IMR-90 (cell line): ENCODE measurements at regions not wholly inside any gene's neighbourhood (a gene's known extent, or its start where the extent isn't known, plus 50 kb on each side); places are given as distances from the start of the nearest gene placed in this dataset.

Experiments
- ATAC-seq: fragments of 200-7000 bp; cut with Tn5 transposase; 2 replicates; pipeline ENCODE4 v1.9.1; 2020; ENCODE audit warnings: low read depth, mild to moderate bottlenecking, moderate library complexity
- BruUV-seq: library from RNA; stranded (reverse); fragments of 400-500 nt; replicated peaks from 2 replicates; lab custom pipeline; 2021; lab: Mats Ljungman, UMichigan
- CTCF ChIA-PET: fragments of 300-600 bp; formaldehyde crosslinking; extraction: SDS; loops from one replicate; lab custom pipeline; 2021; ENCODE audit warnings: antibody characterized with exemption; lab: Yijun Ruan, JAX
- POLR2A ChIA-PET: fragments of 300-600 bp; sonication (Branson Sonifier 250); formaldehyde crosslinking; loops from one replicate; lab custom pipeline; 2022; ENCODE audit warnings: antibody characterized with exemption; ENCODE audit not compliant: unreplicated experiment; lab: Charles Lee
- DNase-seq: peaks from one replicate; pipeline ENCODE4 v3.0.0; 2013
- H2AFZ ChIP-seq: replicated peaks from 2 replicates; pipeline ENCODE3; 2013; ENCODE audit warnings: low read length, mild to moderate bottlenecking; ENCODE audit not compliant: poor library complexity
- H2AK5ac ChIP-seq: 2 replicates; pipeline ENCODE4 v1.6.1; 2013; ENCODE audit warnings: low read depth, low read length, inconsistent platforms
- H2AK9ac ChIP-seq: replicated peaks from 2 replicates; pipeline ENCODE3; 2013; ENCODE audit warnings: mild to moderate bottlenecking, low read depth, low read length, moderate library complexity; ENCODE audit not compliant: poor library complexity
- H2BK120ac ChIP-seq: 2 replicates; pipeline ENCODE4 v1.6.1; 2013; ENCODE audit warnings: low read depth, low read length, inconsistent platforms
- H2BK15ac ChIP-seq: 3 replicates; pipeline ENCODE4 v1.6.1; 2013; ENCODE audit warnings: low read depth, low read length, inconsistent platforms
- H2BK20ac ChIP-seq: 2 replicates; pipeline ENCODE4 v1.6.1; 2013; ENCODE audit warnings: low read depth, mild to moderate bottlenecking, inconsistent platforms, low read length, moderate library complexity
- H2BK5ac ChIP-seq: 2 replicates; pipeline ENCODE4 v1.6.1; 2013; ENCODE audit warnings: mild to moderate bottlenecking, low read depth, low read length, inconsistent platforms; ENCODE audit not compliant: poor library complexity, severe bottlenecking
- H3K14ac ChIP-seq: replicated peaks from 2 replicates; pipeline ENCODE4 v1.6.1; 2013; ENCODE audit warnings: low read depth, low read length, inconsistent platforms
- H3K18ac ChIP-seq: 2 replicates; pipeline ENCODE4 v1.6.1; 2013; ENCODE audit warnings: low read depth, low read length, control low read depth
- H3K23ac ChIP-seq: 2 replicates; pipeline ENCODE4 v1.6.1; 2013; ENCODE audit warnings: low read depth, low read length, inconsistent platforms
- H3K27ac ChIP-seq: 2 replicates; pipeline ENCODE4 v1.5.1; 2013; ENCODE audit warnings: mild to moderate bottlenecking, control low read depth, low read length; ENCODE audit not compliant: insufficient read depth
- H3K27me3 ChIP-seq: 2 replicates; pipeline ENCODE4 v1.6.1; 2013; ENCODE audit warnings: low read length; ENCODE audit not compliant: control insufficient read depth, insufficient read depth
- H3K36me3 ChIP-seq: 2 replicates; pipeline ENCODE4 v1.6.1; 2013; ENCODE audit warnings: low read length, mixed read lengths; ENCODE audit not compliant: control insufficient read depth, insufficient read depth
- H3K4ac ChIP-seq: 2 replicates; pipeline ENCODE4 v1.6.1; 2013; ENCODE audit warnings: low read depth, low read length, inconsistent platforms
- H3K4me1 ChIP-seq: 2 replicates; pipeline ENCODE4 v1.6.1; 2013; ENCODE audit warnings: low read length, mixed read lengths; ENCODE audit not compliant: control insufficient read depth, insufficient read depth
- H3K4me2 ChIP-seq: 2 replicates; pipeline ENCODE4 v1.6.1; 2013; ENCODE audit warnings: low read depth, mild to moderate bottlenecking, control low read depth, low read length, moderate library complexity
- H3K4me3 ChIP-seq: 2 replicates; pipeline ENCODE4 v1.5.1; 2013; ENCODE audit warnings: low read depth, mild to moderate bottlenecking, control low read depth, low read length, moderate library complexity; ENCODE audit not compliant: insufficient read depth
- H3K56ac ChIP-seq: 2 replicates; pipeline ENCODE4 v1.6.1; 2013; ENCODE audit warnings: low read length, inconsistent platforms; ENCODE audit not compliant: insufficient read depth; ENCODE audit errors: extremely low read depth
- H3K79me1 ChIP-seq, 2 experiments: 2 replicates each; pipeline ENCODE4 v1.6.1; 2013; ENCODE audit warnings: low read length in 2 of 2, inconsistent platforms in 1 of 2, low read depth in 1 of 2
- H3K9ac ChIP-seq: 2 replicates; pipeline ENCODE4 v1.6.1; 2013; ENCODE audit warnings: low read depth, low read length, control low read depth
- H3K9me1 ChIP-seq: 2 replicates; pipeline ENCODE4 v1.6.1; 2013; ENCODE audit warnings: low read length, inconsistent platforms; ENCODE audit not compliant: insufficient read depth
- H3K9me3 ChIP-seq: 2 replicates; pipeline ENCODE4 v1.6.1; 2013; ENCODE audit warnings: low read length; ENCODE audit not compliant: control insufficient read depth, insufficient read depth
- H4K20me1 ChIP-seq: 2 replicates; pipeline ENCODE4 v1.6.1; 2013; ENCODE audit warnings: low read length, inconsistent platforms; ENCODE audit not compliant: insufficient read depth
- H4K5ac ChIP-seq: 2 replicates; pipeline ENCODE4 v1.6.1; 2013; ENCODE audit warnings: mild to moderate bottlenecking, low read depth, low read length, control low read depth
- H4K8ac ChIP-seq, 2 experiments: 2 replicates each; pipeline ENCODE4 v1.6.1; 2013; ENCODE audit warnings: low read depth in 2 of 2, low read length in 2 of 2, control low read depth in 1 of 2, inconsistent platforms in 1 of 2
- H4K91ac ChIP-seq: 2 replicates; pipeline ENCODE4 v1.6.1; 2013; ENCODE audit warnings: low read depth, low read length, inconsistent platforms; ENCODE audit not compliant: insufficient read depth
- BHLHE40 ChIP-seq: fragments of 150-350 bp; IDR thresholded peaks from 2 replicates; pipeline ENCODE4 v1.6.1; 2016; ENCODE audit warnings: mild to moderate bottlenecking, low read depth, low read length
- CEBPB ChIP-seq: IDR thresholded peaks from 2 replicates; pipeline ENCODE4 v1.6.1; 2012; ENCODE audit warnings: low read depth, low read length, improper control_type of control experiment
- CHD1 ChIP-seq: IDR thresholded peaks from 2 replicates; pipeline ENCODE4 v1.6.1; 2012; ENCODE audit warnings: low read depth, low read length, improper control_type of control experiment
- FOS ChIP-seq: fragments of 150-350 bp; IDR thresholded peaks from 2 replicates; pipeline ENCODE4 v1.6.1; 2016; ENCODE audit warnings: low read depth, low read length
- MAZ ChIP-seq: IDR thresholded peaks from 2 replicates; pipeline ENCODE4 v1.6.1; 2012; ENCODE audit warnings: low read depth, mild to moderate bottlenecking, low read length, improper control_type of control experiment, moderate library complexity, borderline replicate concordance
- MXI1 ChIP-seq: IDR thresholded peaks from 2 replicates; pipeline ENCODE4 v1.6.1; 2012; ENCODE audit warnings: low read depth, mild to moderate bottlenecking, low read length, moderate library complexity, borderline replicate concordance
- NFE2L2 ChIP-seq: fragments of 150-350 bp; IDR thresholded peaks from 2 replicates; pipeline ENCODE4 v1.6.1; 2016; ENCODE audit warnings: low read depth, mild to moderate bottlenecking, low read length
- RAD21 ChIP-seq: IDR thresholded peaks from 2 replicates; pipeline ENCODE4 v1.6.1; 2012; ENCODE audit warnings: low read length, improper control_type of control experiment
- RCOR1 ChIP-seq: IDR thresholded peaks from 2 replicates; pipeline ENCODE4 v1.6.1; 2012; ENCODE audit warnings: mild to moderate bottlenecking, low read length, improper control_type of control experiment; ENCODE audit not compliant: insufficient replicate concordance
- RFX5 ChIP-seq: IDR thresholded peaks from 2 replicates; pipeline ENCODE4 v1.8.0; 2012; ENCODE audit warnings: low read depth, mild to moderate bottlenecking, low read length, moderate library complexity
- SMC3 ChIP-seq: fragments of 150-350 bp; IDR thresholded peaks from 2 replicates; pipeline ENCODE4 v1.6.1; 2016; ENCODE audit warnings: low read depth, mild to moderate bottlenecking, antibody characterized with exemption, low read length, moderate library complexity
- WGBS, 2 experiments: methylation state at CpG; one replicate each; pipeline versions ENCODE4 v1.1.5 to v1.1.7; 2013; ENCODE audit warnings: missing lambda C conversion rate in 2 of 2; ENCODE audit not compliant: insufficient read length in 1 of 2; ENCODE audit errors: extremely low coverage in 2 of 2; 5-methylcytosine and 5-hydroxymethylcytosine counted together
- dilution Hi-C: fragments of 300-500 bp; cut with HindIII; formaldehyde crosslinking; loops from one replicate; pipeline ENCODE4 v1.14.3; 2018; ENCODE audit warnings: low sequenced_read_pairs; ENCODE audit not compliant: unreplicated experiment
- in situ Hi-C: fragments of 300-500 bp; cut with MboI; formaldehyde crosslinking; loops from 3 replicates; pipeline ENCODE4 v1.14.3; 2019; ENCODE audit warnings: low sequenced_read_pairs, inconsistent platforms, mixed read lengths
- intact Hi-C: fragments of 100-400 bp; cut with micrococcal nuclease; formaldehyde crosslinking; loops from 2 replicates; pipeline ENCODE4 v1.10.0; 2022
- TF ChIP-seq, protein P1 (sequence below): fragments of 150-350 bp; IDR thresholded peaks from 2 replicates; pipeline ENCODE4 v1.6.1; 2017; ENCODE audit warnings: mild to moderate bottlenecking, antibody characterized with exemption, low read length, low read depth
- TF ChIP-seq, protein P2 (sequence below): conservative IDR thresholded peaks from 2 replicates; pipeline ENCODE4 v1.5.1; 2012; ENCODE audit warnings: mild to moderate bottlenecking, low read depth, low read length, improper control_type of control experiment
- TF ChIP-seq, protein P3 (sequence below): fragments of 150-350 bp; IDR thresholded peaks from 2 replicates; pipeline ENCODE4 v1.6.1; 2016; ENCODE audit warnings: low read depth, mild to moderate bottlenecking, low read length, moderate library complexity, borderline replicate concordance

GRCh38 chr11:15616130-15617105, 501.7 kb downstream of the INSC start:
- no TSS peak for BruUV-seq
- H3K4me2 ChIP-seq, result no peak overlapping the region
- POLR2A ChIA-PET, result no interaction called here
- H4K91ac ChIP-seq, result no peak overlapping the region
- WGBS, 2 experiments, result 56% methylated on average over 3 of the region's 13 CpGs; no CpG with 5 or more reads in 1 of the 2 experiments
- no peaks in the 10 kb centered on the region; the same call in 1 of the 2 replicates for H3K4me1 ChIP-seq
- no peak overlapping the region for H4K5ac ChIP-seq
- in situ Hi-C loops (no loop called here), dilution Hi-C loops (no loop called here), intact Hi-C loops (no loop called here)
- H2AFZ ChIP-seq, result no peak overlapping the region
- H4K20me1 ChIP-seq, result no peaks in the 10 kb centered on the region
- no peak overlapping the region for H2BK20ac ChIP-seq
- no peak overlapping the region for H2AK5ac ChIP-seq
- CTCF ChIA-PET, result no interaction called here
- H3K27ac ChIP-seq, result no peak overlapping the region
- no peak for DNase-seq
- no peak overlapping the region for H2BK15ac ChIP-seq
- no peak for ATAC-seq
- H3K36me3 ChIP-seq, result no peaks in the 10 kb centered on the region
- no peak overlapping the region for H2AK9ac ChIP-seq
- H3K4me3 ChIP-seq, result no peak overlapping the region
- H3K14ac ChIP-seq, result no peak overlapping the region
- H2BK5ac ChIP-seq, result no peak overlapping the region
- no peaks in the 10 kb centered on the region for H3K79me1 ChIP-seq
- no peak overlapping the region for H3K23ac ChIP-seq
- no peak overlapping the region for H4K8ac ChIP-seq
- no peak overlapping the region for H3K9ac ChIP-seq
- no peak overlapping the region for H3K18ac ChIP-seq
- H3K4ac ChIP-seq, result no peak overlapping the region
- H2BK120ac ChIP-seq, result no peak overlapping the region
- no peaks in the 10 kb centered on the region for H3K9me1 ChIP-seq
- no peak overlapping the region for H3K56ac ChIP-seq
- no peaks in the 10 kb centered on the region for H3K9me3 ChIP-seq
- peaks cover 26% of the 10 kb centered on the region for H3K27me3 ChIP-seq
- TF ChIP-seq, protein P1, sequence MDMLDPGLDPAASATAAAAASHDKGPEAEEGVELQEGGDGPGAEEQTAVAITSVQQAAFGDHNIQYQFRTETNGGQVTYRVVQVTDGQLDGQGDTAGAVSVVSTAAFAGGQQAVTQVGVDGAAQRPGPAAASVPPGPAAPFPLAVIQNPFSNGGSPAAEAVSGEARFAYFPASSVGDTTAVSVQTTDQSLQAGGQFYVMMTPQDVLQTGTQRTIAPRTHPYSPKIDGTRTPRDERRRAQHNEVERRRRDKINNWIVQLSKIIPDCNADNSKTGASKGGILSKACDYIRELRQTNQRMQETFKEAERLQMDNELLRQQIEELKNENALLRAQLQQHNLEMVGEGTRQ, result no peak
- TF ChIP-seq RCOR1 (no peak), RAD21 (no peak), BHLHE40 (no peak), FOS (no peak), CEBPB (no peak), CHD1 (no peak), MXI1 (no peak), MAZ (no peak), SMC3 (no peak), NFE2L2 (no peak), RFX5 (no peak)
- TF ChIP-seq, protein P2, sequence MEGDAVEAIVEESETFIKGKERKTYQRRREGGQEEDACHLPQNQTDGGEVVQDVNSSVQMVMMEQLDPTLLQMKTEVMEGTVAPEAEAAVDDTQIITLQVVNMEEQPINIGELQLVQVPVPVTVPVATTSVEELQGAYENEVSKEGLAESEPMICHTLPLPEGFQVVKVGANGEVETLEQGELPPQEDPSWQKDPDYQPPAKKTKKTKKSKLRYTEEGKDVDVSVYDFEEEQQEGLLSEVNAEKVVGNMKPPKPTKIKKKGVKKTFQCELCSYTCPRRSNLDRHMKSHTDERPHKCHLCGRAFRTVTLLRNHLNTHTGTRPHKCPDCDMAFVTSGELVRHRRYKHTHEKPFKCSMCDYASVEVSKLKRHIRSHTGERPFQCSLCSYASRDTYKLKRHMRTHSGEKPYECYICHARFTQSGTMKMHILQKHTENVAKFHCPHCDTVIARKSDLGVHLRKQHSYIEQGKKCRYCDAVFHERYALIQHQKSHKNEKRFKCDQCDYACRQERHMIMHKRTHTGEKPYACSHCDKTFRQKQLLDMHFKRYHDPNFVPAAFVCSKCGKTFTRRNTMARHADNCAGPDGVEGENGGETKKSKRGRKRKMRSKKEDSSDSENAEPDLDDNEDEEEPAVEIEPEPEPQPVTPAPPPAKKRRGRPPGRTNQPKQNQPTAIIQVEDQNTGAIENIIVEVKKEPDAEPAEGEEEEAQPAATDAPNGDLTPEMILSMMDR, result no peak
- TF ChIP-seq, protein P3, sequence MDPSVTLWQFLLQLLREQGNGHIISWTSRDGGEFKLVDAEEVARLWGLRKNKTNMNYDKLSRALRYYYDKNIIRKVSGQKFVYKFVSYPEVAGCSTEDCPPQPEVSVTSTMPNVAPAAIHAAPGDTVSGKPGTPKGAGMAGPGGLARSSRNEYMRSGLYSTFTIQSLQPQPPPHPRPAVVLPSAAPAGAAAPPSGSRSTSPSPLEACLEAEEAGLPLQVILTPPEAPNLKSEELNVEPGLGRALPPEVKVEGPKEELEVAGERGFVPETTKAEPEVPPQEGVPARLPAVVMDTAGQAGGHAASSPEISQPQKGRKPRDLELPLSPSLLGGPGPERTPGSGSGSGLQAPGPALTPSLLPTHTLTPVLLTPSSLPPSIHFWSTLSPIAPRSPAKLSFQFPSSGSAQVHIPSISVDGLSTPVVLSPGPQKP, result no peak
